OCI-LY7 (cell line): ENCODE measurements at regions not wholly inside any gene's neighbourhood (a gene's known extent, or its start where the extent isn't known, plus 50 kb on each side); places are given as distances from the start of the nearest gene placed in this dataset.

Source experiments
- BruUV-seq: library from RNA; stranded (reverse); fragments of 400-500 nt; replicated peaks from 2 replicates; lab custom pipeline; 2021; lab: Mats Ljungman, UMichigan
- CTCF ChIA-PET: fragments of 300-600 bp; sonication (Branson Sonifier 250); formaldehyde crosslinking; loops from one replicate; lab custom pipeline; 2022; ENCODE audit warnings: antibody characterized with exemption; ENCODE audit not compliant: unreplicated experiment; lab: Charles Lee
- POLR2A ChIA-PET: fragments of 300-600 bp; sonication (Branson Sonifier 250); formaldehyde crosslinking; loops from one replicate; lab custom pipeline; 2022; ENCODE audit warnings: antibody characterized with exemption; lab: Charles Lee
- DNase-seq: peaks from one replicate; pipeline ENCODE4 v3.0.0-alpha.2; 2015; ENCODE audit warnings: low spot score
- H2AFZ ChIP-seq: fragments of 200-600 bp; sonication (generic), shearing (Covaris generic); 2 replicates; pipeline ENCODE4 v1.6.1; 2014; ENCODE audit warnings: mild to moderate bottlenecking, antibody characterized with exemption, low read length, moderate library complexity
- H3K27ac ChIP-seq: fragments of 200-600 bp; sonication (generic); 2 replicates; pipeline ENCODE4 v1.5.1; 2014; ENCODE audit warnings: mixed run types, low read depth, mild to moderate bottlenecking, moderate library complexity, low read length, inconsistent platforms; ENCODE audit not compliant: poor library complexity, severe bottlenecking
- H3K36me3 ChIP-seq: fragments of 200-600 bp; sonication (generic); 2 replicates; pipeline ENCODE4 v1.6.1; 2014; ENCODE audit warnings: mild to moderate bottlenecking, antibody characterized with exemption, low read length, moderate library complexity, mixed read lengths; ENCODE audit not compliant: insufficient read depth
- H3K4me1 ChIP-seq: fragments of 200-600 bp; sonication (generic); 2 replicates; pipeline ENCODE4 v1.5.1; 2014; ENCODE audit warnings: mild to moderate bottlenecking, low read length; ENCODE audit not compliant: insufficient read depth, poor library complexity, severe bottlenecking
- H3K4me2 ChIP-seq: fragments of 200-600 bp; sonication (generic); 2 replicates; pipeline ENCODE4 v1.6.1; 2014; ENCODE audit warnings: mild to moderate bottlenecking, low read length
- H3K4me3 ChIP-seq: fragments of 200-600 bp; sonication (generic); 2 replicates; pipeline ENCODE4 v1.5.1; 2014; ENCODE audit warnings: mild to moderate bottlenecking, low read depth, low read length; ENCODE audit not compliant: poor library complexity, severe bottlenecking
- H3K79me2 ChIP-seq: fragments of 200-600 bp; sonication (generic); 2 replicates; pipeline ENCODE4 v1.6.1; 2016; ENCODE audit warnings: low read depth, mild to moderate bottlenecking, low read length, moderate library complexity, mixed read lengths; ENCODE audit not compliant: insufficient read depth
- H3K9me2 ChIP-seq: fragments of 200-600 bp; sonication (generic); 2 replicates; pipeline ENCODE4 v1.6.1; 2016; ENCODE audit warnings: mild to moderate bottlenecking, low read length, mixed read lengths; ENCODE audit not compliant: insufficient read depth
- H3K9me3 ChIP-seq: fragments of 200-600 bp; sonication (generic); 2 replicates; pipeline ENCODE4 v1.6.1; 2014; ENCODE audit warnings: mild to moderate bottlenecking, mixed run types, low read length, mixed read lengths
- H4K20me1 ChIP-seq: fragments of 200-600 bp; sonication (generic); 2 replicates; pipeline ENCODE4 v1.6.1; 2014; ENCODE audit warnings: mild to moderate bottlenecking, antibody characterized with exemption, low read length, moderate library complexity, mixed read lengths; ENCODE audit not compliant: insufficient read depth
- EZH2phosphoT487 ChIP-seq: fragments of 200-600 bp; sonication (generic); IDR thresholded peaks from 2 replicates; pipeline ENCODE4 v1.6.1; 2018; ENCODE audit warnings: low read depth, borderline replicate concordance, mild to moderate bottlenecking, mixed run types, antibody characterized with exemption, low read length, moderate library complexity, mixed read lengths
- intact Hi-C: fragments of 100-400 bp; cut with micrococcal nuclease; formaldehyde crosslinking; loops from one replicate; pipeline ENCODE4 v1.10.0; 2022; ENCODE audit not compliant: unreplicated experiment
- TF ChIP-seq, protein P1 (sequence below): fragments of 200-600 bp; sonication (generic); conservative IDR thresholded peaks from 2 replicates; pipeline ENCODE4 v1.5.1; 2014; ENCODE audit warnings: mild to moderate bottlenecking, antibody characterized with exemption, low read length, moderate library complexity, mixed read lengths

DNA sequence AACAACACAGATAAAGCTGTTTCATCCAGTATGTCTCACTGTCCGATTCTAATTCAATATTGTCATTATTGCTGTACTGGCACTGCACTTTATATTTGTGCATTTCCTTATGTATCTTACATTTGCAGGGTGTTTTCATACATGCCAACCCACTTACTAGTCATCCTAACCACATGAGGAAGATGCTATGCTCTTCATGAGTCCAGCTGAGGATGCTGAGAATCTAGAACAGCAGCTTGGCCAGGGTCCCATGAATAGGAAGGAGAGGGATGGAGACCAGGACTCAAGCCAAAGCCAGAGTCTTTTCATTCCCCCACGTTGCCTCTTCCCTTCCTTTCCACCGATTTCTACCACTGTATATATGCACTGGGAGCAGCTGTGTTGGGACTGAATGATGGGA, 292.8 kb upstream of the KLF4 start:
- POLR2A ChIA-PET: no interaction called here
- H3K4me3 ChIP-seq: no peak overlapping the region
- no TSS peak for BruUV-seq

DNA sequence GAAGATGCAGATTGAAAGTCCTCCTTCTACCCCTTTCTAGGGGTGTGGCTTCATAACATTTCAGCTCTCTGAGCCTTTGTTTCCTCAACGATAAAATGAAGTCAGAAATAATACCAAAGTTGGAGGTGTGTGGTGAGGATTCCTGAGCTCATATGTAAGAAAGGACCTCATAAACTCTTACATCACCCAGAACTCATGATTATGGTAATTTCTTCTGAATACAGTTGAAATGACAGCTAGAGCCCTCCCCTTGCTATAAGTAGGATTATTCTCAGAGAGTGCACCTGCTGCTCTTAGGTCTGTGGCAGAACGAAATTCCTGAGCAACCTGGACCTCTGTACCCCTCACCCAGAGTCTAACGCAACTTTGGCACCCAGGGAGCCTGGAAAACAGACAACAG, 291.4 kb upstream of the KLF4 start:
- Histone ChIP-seq H3K4me3 (no peak overlapping the region), H3K79me2 (no peaks in the 10 kb centered on the region), H3K4me1 (no peaks in the 10 kb centered on the region), H2AFZ (no peak overlapping the region), H3K9me2 (no peaks in the 10 kb centered on the region), H4K20me1 (no peaks in the 10 kb centered on the region), H3K4me2 (no peak overlapping the region), H3K9me3 (no peaks in the 10 kb centered on the region), H3K27ac (no peak overlapping the region), H3K36me3 (no peaks in the 10 kb centered on the region)
- no TSS peak for BruUV-seq
- ChIA-PET POLR2A (interaction anchor here (0.8 to 1.6 kb wide), 3 partner anchors 11 to 101 kb away, joined by 3 to 4 read pairs (median 3); no protein-coding TSS in a partner anchor), CTCF (no interaction called here)
- TF ChIP-seq EZH2phosphoT487: no peak
- intact Hi-C loops: no loop called here
- no peak for DNase-seq

More for the DNA sequence above, 292.8 kb upstream of the KLF4 start:
- intact Hi-C loops: no loop called here
- H3K4me1 ChIP-seq: no peaks in the 10 kb centered on the region
- no peaks in the 10 kb centered on the region for H3K79me2 ChIP-seq
- H3K4me2 ChIP-seq: no peak overlapping the region
- H3K9me3 ChIP-seq: no peaks in the 10 kb centered on the region
- no peak for DNase-seq
- H3K27ac ChIP-seq: no peak overlapping the region
- H4K20me1 ChIP-seq: no peaks in the 10 kb centered on the region
- no peak overlapping the region for H2AFZ ChIP-seq
- no peaks in the 10 kb centered on the region for H3K36me3 ChIP-seq
- CTCF ChIA-PET: no interaction called here
- no peaks in the 10 kb centered on the region for H3K9me2 ChIP-seq
- no peak for TF ChIP-seq EZH2phosphoT487
- TF ChIP-seq, protein P1, sequence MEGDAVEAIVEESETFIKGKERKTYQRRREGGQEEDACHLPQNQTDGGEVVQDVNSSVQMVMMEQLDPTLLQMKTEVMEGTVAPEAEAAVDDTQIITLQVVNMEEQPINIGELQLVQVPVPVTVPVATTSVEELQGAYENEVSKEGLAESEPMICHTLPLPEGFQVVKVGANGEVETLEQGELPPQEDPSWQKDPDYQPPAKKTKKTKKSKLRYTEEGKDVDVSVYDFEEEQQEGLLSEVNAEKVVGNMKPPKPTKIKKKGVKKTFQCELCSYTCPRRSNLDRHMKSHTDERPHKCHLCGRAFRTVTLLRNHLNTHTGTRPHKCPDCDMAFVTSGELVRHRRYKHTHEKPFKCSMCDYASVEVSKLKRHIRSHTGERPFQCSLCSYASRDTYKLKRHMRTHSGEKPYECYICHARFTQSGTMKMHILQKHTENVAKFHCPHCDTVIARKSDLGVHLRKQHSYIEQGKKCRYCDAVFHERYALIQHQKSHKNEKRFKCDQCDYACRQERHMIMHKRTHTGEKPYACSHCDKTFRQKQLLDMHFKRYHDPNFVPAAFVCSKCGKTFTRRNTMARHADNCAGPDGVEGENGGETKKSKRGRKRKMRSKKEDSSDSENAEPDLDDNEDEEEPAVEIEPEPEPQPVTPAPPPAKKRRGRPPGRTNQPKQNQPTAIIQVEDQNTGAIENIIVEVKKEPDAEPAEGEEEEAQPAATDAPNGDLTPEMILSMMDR: no peak

DNA sequence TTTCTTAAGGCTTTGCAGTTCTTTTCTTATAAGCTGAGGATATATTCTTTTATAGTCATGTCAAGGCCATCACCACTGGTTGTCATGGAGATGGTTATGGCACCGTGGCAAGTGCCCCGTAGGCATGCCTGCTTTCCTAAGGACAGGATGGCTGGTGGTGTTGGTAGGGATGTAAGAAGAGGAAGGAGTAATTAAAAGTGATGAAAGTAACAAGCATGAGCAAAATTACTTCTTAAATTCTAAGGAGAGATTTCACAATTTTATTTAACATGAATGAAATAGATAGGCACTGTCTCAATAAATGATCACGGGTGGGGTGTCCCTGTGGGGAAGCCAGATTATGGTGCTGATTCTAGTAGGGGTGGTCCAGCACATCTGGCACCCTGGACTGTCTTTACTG, 290.2 kb upstream of the KLF4 start:
- Histone ChIP-seq H3K79me2 (no peaks in the 10 kb centered on the region), H3K27ac (no peak overlapping the region), H3K4me2 (no peak overlapping the region), H3K4me1 (no peaks in the 10 kb centered on the region), H2AFZ (no peak overlapping the region), H3K4me3 (no peak overlapping the region), H3K36me3 (no peaks in the 10 kb centered on the region), H3K9me2 (no peaks in the 10 kb centered on the region), H3K9me3 (no peaks in the 10 kb centered on the region), H4K20me1 (no peaks in the 10 kb centered on the region)
- TF ChIP-seq EZH2phosphoT487: no peak
- TF ChIP-seq, protein P1: no peak
- ChIA-PET CTCF (no interaction called here), POLR2A (interaction anchor here (0.6 to 1.6 kb wide), 4 partner anchors 9 to 583 kb away, joined by 3 to 4 read pairs (median 3); no protein-coding TSS in a partner anchor)
- no TSS peak for BruUV-seq
- DNase-seq: no peak
- intact Hi-C loops: no loop called here
